D341Med (cell line): ENCODE measurements at regions not wholly inside any gene's neighbourhood (a gene's known extent, or its start where the extent isn't known, plus 50 kb on each side); places are given as distances from the start of the nearest gene placed in this dataset.

Experiments
- DNase-seq: peaks from one replicate; pipeline ENCODE4 v3.0.0; 2012; ENCODE audit warnings: low spot score

DNA sequence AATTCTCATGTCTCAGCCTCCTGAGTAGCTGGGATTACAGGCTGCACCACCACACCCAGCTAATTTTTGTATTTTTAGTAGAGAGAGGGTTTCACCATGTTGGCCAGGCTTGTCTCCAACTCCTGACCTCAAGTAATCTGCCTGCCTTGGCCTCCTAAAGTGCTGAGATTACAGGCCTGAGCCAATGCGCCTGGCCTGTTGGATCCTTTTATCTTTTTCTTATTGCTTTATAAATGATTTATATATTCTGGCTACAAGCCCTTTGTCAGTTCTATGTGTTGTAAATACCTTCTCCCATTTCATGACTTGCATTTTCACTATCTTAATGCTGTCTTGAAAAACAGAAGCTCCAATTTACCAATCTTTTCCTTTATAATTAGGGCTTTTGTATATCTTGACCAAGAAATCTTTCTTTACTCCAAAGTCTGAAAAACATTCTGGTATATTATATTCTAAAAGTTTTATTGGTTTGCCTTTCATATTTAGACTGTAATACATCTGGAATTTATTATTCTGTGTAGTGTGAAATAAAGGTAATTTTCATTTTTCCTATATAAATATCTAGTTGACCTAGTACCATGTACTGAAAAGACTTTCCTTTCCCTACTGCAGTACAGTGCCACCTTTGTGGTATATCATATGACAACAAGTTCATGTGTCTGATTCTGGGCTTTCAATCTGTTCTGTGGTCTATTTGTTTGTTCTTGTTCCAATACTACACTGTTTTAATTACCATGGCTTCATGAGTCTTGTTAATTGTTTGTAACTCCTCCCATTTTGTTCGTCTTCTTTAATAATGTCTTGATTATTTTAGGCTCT lies 52.9 kb upstream of the RNU6-1 start:
- no peak for DNase-seq

DNA sequence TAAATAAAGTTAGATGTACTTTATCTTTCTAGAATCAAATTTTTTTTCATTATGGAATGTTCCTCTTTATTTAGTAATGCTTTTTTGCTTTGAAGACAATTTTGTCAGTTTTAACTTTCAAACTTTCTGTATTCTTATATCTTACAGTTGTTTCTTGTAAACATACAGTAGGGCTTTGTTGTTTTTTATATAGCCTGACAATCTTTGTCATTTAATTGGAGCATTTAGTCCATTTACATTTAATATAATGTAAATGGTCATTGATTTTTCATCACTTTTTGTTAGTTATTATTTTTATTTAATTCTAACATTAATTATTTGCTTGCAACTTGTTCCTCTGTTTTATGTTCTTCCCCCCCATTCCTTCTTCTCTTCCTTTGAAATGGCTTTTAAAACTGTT lies 55.4 kb upstream of the RNU6-1 start:
- no peak for DNase-seq

DNA sequence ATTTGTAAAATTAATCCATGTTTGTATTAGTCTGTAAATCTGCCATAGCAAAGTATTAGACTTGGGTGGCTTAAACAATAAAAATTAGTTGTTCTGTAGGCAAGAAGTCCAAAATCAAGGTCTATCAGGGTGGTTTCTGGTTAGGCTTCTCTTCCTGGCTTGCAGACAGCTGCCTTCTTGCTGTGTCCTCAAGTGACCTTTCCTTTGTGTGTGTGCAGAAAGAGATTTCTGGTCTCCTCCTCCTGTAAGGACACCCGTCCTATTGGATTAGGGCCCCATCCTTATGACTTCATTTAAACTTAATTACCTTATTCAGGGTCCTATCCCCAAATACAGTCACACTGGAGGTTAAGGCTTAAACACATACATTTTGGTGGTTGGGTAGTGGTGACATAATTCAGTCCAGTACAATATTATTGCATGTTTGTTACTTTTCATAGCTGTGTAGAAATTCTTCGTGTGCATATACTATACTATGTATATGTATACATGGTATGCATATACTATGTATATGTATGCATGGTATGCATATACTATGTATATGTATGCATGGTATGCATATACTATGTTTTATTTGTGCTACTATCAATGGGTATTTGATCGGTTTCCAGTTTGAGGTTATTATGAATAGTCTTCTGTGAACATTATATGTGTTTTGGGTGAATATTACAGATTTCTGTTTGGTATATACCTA lies 57.9 kb upstream of the RNU6-1 start:
- no peak for DNase-seq

DNA sequence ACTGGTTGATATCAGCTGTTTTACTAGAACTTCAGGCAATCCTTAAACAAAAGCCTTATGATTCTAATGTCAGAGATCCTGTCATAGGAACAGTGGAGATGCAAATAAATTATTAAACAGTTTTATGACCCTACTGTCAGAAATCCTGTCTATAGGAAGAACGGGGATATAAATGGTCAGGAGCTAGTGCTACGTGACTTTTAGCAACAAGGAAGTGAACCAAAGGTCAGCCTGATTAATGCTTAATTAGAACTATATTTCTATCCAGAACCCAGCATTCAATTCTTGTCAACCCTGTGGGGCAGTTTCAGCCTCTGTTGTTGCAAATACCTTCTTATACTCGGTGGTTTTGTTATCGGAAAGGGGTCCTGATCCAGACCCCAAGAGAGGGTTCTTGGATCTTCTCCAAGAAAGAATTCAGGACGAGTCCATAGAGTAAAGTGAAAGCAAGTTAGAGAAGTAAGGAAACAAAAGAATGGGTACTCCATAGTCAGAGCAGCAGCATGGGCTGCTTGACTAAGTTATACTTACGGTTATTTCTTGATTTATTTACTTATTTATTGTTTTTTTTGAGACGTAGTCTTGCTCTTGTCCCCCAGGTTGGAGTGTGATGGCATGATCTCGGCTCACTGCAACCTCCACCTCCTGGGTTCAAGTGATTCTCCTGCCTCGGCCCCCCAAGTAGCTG lies 59.9 kb upstream of the RNU6-1 start:
- DNase-seq, result no peak

DNA sequence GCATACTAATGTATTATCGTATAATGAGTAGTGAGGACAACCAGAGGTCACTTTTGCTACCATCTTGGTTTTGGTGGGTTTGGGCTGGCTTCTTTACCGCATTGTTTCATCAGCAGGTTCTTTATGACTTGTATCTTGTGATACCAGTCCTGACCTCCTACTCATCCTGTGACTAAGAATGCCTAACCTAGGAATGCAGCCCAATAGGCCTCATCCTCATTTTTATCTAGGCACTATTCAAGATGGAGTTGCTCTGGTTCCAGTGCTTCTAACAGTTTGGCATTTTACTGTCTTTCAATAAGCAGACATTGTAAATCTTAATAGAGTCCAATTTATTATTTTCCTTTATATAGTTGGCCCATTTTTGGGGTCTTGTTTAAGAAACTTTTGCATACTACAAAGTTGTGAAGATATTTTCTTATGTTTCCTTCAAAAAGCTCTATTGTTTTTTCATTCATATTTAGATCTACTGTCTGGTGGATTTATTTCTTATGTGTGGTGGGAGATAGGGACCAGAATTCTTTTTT lies 60.8 kb upstream of the RNU6-1 start:
- no peak for DNase-seq

DNA sequence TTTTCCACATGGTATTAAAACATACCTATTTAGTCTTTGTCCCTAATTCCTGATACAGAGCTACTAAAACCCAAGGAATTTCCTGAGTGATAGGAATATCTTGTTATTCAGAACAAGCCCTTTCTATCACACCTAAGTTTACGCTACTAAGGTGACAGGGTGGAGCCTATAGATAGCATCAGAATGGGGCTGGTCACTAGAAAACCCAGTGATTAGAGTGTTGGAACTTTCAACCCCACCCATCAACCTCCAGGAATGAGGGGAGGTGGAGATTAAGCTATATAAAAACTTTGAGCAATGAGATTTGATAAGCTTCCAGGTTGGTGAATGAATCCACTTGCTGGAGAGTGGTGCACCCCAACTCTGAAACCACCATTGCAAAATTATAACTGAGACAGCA lies 62.1 kb upstream of the RNU6-1 start:
- DNase-seq, result no peak

DNA sequence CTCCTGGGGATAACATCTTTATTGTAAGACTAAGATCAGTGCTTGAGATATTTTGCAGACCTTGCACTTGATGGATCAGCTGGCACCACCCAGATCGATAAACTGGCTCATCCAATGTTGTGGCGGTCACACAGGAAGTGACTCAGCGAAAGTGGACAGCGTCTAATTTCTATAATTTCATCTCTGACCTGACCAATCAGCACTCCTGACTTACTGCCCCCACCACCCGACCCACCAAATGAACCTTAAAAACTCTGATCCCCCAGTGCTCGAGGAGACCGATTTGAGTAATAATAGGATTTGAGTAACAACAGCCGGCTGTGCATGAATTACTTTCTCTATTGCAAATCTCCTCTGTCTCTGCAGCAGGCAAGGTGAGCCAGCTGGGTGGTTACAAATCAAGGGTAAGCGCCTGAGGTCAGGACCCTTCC lies 62.7 kb upstream of the RNU6-1 start:
- DNase-seq, result peak; percentile 37

DNA sequence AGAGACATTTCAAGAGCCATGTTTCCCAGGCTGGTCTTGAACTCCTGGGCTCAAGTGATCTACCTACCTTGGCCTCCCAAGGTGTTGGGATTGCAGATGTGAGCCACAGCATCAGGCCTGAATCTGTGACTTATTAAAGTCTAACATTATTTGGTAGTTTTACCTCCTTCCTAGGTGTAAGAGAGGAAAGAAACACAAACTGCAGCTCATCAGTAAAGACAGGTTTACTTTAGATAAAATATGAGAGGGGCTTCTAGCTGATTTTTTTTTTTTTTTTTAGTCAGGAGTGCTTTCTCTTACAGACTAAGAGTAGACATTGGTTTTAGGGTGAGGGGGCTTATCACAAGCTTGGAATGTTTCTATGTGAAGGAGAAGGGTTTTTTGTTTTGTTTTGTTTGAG lies 63.9 kb upstream of the RNU6-1 start:
- DNase-seq, result no peak

DNA sequence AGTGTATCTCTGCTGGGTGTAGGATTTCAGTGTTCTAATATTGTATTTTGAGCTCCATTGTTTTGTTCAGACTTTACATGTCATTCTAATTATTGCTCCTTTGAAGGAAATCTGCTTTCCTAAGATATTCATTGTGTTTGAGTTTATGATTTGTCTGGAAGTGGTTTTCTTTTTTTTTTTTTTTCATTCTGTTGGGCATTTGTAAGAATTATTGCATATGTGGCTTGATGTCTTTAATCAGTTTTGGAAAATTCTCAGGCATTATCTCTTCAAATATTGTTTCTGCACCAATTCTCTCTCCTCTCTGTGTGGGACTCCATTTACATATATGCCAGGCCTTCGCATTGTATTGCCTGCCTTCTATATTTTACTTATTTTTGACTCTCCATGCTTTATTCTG lies 65.8 kb upstream of the RNU6-1 start:
- DNase-seq, result no peak

DNA sequence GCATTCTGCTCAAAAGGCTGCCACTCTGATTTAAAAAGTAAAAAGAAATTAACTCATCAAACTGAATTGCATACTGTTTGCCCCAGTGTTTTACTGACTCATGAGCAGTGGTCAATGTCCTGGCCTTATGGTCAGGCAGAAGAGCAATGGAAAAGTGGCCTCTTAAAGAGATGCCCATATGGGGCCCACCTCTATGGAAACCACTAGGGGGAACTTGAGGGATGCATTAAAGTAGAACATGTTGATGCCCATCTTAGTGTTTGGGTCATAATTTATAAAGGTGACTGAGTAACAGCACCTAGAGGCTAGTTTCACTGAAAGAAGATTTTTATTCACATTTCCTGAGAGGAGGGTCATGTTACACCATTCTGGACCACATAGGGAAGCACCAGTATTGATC lies 66.5 kb upstream of the RNU6-1 start:
- no peak for DNase-seq

DNA sequence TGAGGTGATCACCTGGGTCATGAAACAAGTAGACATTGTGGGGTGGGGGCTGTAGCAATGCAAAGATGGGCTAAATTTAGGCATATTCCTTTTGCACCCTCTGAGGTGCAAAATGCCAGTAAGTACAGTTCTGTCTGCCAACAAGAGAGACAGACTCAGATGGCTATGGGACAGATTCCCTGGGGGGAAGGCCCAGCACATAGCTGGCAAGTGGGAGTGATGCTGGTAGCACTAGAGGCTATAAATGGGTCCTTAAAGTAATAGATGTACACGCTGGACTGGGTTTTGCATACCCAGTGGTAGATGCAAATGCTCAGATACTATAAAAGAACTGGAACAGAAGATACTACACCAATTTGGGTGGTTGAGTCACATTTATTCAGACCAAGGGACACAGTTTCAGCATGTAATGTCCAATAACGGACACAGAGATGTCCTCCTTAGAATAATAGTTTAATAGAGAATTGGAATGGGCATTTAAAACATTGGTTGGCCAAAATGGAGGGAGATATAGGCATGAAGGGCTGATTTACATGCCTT lies 67.4 kb upstream of the RNU6-1 start:
- no peak for DNase-seq

DNA sequence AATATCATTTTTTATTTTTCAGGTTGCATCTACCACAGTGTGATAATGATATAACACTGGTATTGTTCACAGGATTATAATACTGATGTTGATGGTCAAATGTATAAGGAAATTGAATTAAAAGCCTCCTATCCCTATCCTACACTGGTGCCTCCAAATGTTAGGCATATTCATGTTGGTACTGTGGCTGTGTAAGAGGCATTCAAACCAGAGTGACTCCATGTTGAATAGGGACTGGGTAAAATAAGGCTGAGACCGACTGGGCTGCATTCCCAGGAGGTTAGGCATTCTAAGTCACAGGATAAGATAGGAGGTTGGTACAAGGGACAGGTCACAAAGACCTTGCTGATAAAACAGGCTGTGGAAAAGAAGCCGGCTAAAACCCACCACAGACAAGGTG lies 68.9 kb upstream of the RNU6-1 start:
- no peak for DNase-seq

DNA sequence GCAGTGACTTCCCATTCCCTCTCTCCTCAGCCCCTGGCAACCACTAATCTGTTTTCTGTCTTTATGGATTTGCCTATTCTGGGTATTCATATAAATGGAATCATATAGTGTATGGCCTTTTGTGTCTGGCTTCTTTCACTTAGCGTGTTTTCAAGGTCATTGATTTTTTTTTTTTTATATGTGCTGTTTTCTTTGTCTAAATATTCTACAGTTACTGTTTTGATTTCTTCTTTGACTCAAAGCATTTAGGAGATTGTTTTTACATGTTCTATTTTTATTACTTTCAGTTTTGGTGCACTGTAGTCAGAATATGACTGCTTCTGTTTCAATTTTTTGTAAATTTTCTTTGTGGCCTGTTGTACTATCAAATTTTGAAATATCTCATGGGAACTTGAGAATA lies 71.9 kb upstream of the RNU6-1 start:
- DNase-seq, result no peak

DNA sequence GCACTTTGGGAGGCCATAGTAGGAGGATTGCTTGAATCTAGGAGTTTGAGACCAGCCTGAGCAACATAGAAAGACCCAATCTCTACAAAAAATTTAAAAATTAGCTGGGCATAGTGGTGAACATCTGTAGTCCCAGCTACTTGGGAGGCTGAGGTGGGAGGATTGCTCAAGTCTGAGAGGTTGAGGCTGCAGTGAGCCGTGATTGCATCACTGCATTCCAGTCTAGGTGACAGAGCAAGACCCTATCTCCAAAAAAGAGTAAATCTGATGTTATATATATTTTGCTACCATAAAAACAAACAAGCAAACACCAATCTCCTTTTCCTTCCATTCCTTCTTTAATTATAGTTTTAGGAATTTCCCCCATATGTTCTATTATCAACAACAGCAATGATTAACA lies 74.2 kb upstream of the RNU6-1 start:
- DNase-seq, result no peak

DNA sequence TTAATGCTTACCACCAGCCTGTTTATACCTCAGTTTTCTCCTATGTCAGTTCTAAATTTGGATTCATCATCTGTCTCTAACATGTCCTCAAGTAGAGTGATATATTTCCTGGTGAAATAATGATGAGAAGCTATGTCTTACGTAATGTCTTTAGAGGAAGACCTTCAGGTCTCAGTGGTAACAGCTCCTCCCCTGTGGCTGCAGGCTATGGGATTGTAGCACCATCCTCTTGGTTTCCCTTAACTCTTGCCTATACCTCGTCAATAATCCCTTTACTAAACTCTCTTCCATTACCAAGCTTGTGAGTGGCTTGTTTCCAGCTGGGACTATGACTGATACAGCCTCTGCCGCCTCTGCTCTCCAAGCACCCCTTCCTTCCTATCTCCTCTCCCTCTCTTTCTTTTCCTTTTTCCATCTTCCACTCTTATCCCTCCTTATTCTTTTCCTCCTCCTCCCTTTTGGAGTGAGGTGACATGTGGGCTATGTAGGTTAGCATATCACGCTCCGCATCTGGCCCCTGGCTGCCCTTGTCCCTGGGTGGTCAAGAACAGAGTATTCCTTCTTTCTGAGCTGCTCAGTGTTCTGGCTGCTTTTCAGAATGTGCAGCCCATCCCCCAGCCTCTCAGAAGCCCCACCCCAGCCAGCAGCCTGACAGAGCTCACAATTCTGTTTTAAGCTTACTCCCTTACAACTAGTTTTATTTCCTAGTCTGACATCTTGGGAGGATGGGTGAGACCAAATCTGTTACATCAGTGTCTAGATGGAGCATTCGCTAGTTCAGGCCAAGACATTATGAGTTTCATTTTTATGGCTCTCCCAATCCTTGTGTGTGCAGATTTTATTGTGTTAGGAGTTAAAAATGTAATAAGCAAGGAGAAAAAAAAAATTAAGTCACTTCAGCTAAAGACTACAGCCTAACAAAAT lies 75.0 kb upstream of the RNU6-1 start:
- DNase-seq, result no peak

DNA sequence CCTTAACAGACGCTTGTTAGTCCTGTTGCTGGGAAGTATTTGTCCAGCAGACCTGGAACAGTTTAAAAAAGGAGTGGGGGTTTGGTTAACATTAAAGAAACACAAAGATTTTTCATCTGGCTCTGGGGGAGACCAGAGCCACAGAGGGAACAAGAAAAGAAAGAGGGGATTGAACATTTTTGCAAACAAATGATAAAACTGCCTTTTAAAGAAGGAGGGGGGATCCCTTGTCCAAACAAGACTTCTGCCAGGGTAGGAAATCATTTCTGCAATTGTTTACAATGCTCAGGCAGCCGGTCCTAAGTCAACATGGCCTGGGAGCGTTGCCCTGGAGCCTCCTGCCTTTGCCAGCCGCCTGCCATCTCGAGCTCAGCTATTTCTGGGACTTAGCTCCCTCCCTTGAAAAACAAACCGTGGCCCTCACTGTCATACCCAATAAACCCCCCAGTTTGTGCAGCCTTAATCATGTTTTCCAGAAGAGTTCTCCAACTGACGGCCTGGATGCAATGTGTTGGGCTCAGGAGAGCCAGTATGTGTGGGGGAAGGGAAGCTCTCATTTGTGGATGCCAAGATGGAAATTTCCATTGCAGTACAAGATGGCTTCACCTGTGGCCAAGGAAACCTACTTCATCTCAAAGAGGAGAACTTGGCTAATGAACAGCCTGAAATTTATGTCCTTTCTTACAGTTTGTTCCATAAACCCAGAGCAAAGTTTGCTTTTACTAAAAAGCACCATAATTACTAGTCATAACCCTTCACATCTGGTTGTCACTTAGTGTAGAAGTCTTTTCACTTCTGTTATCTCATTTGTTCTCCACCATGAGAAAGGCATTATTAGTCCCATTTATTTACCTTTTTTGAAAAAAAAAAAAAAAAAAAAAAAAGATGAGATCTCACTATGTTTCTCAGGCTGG lies 75.9 kb upstream of the RNU6-1 start:
- DNase-seq, result no peak

DNA sequence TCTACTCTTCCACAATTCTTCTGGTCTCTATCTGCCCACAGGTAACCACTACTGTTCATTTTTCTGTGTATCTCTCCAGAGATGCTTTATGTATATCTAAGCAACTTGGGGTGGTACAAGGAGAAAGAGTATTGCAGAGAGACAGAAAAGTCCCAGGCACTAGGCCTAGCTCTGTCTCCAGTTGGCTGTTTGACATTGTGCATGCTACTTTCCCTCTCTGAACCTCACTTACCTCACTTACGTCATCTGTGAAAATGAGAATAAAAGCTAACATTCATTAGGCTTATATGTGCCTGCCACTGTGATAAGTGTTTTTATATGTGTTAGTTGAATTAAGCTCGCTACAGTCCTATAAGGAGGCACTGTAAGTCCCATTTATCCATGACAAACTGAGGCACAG lies 76.7 kb upstream of the RNU6-1 start:
- no peak for DNase-seq

DNA sequence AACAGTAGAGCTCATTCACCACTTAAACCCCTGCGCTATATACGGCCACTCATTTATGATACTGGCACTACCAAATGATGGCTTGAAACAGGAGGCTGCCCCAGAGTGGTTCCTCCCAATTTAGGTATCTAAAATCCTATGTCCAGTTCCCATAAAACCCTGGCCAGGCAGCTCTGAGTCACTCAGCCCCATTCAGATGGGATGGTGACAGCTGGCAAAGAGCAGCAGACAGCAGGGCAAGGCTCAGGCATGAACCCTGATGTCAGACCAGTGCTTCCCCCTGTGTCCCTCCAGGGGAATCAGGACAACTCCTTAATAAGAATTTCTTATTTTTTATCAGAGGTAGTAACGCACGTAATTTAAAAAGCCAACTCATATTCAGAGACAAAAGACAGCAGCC lies 77.2 kb upstream of the RNU6-1 start:
- no peak for DNase-seq

DNA sequence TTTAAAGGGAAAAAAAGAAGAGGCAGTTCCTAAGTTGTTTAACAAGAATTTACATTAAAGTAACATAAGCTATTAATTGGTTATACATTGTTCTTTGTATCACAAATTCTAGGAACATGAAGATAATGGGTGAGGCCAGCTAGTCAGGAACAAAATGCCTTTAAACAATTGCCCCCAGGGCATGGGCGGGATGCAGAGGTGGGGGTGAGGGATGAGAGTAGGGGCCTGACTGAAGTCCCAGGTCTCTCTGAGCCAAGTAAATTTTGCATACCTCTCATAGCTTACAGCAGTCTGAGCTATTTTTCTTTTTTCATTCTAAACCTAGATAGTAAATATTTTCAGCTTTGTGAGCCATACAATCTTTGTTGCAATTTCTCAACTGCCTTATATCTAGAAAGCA lies 77.8 kb upstream of the RNU6-1 start:
- DNase-seq, result no peak

DNA sequence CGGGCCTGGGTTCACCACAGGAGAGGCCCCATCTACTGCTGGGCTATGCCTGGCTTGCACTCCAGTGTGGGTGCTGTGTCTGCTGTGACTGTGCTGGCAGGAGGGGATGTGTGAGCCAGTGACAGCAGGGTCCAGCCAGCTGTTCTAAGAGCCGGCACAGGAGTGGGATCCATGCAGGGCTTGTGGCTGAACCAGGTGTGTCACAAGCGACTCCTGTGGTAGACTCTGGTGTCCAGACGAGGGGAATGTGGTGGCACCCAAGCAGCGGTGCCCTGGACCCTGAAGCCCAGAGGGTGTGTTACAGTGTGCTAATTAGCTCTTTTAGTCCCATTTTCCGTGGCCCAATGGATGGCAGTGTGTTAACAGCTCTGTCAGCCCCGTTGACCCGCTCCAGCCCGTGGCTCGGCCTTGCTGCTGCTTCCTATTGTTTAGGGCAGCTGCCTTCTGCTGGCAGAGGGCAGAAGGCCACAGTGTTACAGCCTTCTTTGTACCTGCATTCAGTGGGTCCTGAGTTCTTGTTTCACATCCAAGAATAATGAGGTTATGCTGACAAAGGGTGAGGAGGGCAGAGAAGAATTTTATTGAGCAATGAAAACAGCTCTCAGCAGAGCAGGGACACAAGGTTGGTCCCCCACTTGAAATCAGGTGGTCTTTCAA lies 78.5 kb upstream of the RNU6-1 start:
- DNase-seq, result no peak
